GM21723 (cell line): ENCODE measurements at regions not wholly inside any gene's neighbourhood (a gene's known extent, or its start where the extent isn't known, plus 50 kb on each side); places are given as distances from the start of the nearest gene placed in this dataset.
"Not testable (repeated sequence)": the region's sequence is repeated elsewhere in the genome, so short reads cannot be mapped to it uniquely, and the experiment has no call there.

Experiments used
- ATAC-seq: cut with Tn5 transposase; IDR thresholded peaks from one replicate; pipeline ENCODE4 v1.9.1; 2021; ENCODE audit warnings: mild to moderate bottlenecking, moderate library complexity; ENCODE audit not compliant: unreplicated experiment

DNA sequence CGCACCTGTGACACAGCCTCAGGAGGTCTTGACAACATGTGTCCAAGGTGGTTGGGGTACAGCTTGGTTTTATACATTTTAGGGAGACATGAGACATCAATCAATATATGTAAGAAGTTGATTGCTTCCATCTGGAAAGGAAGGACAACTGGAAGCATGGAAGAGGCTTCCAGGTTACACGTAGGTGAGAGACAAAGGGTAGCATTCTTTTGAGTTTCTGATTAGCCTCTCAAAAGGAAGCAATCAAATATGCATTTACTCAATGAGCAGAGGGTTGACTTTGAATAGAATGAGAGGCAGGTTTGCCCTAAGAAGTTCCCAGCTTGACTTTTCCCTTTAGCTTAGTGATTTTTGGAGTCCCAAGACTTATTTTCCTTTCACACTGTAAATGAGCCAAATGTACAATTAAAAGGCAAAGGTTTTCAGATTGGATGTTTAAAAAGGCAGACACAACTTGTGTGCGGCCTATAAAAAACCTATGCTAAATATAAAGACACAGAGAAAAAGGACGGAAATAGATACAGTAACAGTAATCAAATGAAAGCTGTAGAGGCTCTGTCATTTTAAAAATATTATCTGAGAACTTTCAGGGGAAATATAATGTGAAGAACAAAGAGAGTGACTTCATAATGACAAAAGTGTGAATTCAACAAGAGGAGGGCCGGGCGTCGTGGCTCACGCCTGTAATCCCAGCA is 65.7 kb upstream of the LANCL2 start:
- ATAC-seq, result no peak

- no peak for ATAC-seq
Measured at GRCh38 chr7:55303220-55303619, 61.9 kb upstream of the LANCL2 start.

- no peak for ATAC-seq
Measured at GRCh38 chr7:55304018-55304762, 60.9 kb upstream of the LANCL2 start.

DNA sequence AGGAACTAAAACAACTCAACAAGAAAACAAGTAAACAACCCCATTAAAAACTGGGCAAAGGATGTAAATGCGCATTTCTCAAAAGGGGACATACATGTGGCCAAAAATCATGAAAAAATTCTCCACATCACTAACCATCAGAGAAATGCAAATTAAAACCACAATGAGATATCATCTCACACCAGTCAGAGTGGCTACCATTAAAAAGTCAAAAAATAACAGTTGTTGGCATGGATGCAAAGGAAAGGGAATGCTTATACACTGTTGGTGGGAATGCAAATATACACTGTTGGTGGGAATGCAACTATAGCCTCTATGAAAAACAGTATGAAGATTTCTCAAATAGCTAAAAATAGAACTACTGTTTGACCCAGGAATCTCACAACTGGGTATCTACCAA is 60.0 kb upstream of the LANCL2 start:
- no peak for ATAC-seq

GRCh38 chr7:55306331-55306730 is 58.8 kb upstream of the LANCL2 start:
- ATAC-seq, result no peak

DNA sequence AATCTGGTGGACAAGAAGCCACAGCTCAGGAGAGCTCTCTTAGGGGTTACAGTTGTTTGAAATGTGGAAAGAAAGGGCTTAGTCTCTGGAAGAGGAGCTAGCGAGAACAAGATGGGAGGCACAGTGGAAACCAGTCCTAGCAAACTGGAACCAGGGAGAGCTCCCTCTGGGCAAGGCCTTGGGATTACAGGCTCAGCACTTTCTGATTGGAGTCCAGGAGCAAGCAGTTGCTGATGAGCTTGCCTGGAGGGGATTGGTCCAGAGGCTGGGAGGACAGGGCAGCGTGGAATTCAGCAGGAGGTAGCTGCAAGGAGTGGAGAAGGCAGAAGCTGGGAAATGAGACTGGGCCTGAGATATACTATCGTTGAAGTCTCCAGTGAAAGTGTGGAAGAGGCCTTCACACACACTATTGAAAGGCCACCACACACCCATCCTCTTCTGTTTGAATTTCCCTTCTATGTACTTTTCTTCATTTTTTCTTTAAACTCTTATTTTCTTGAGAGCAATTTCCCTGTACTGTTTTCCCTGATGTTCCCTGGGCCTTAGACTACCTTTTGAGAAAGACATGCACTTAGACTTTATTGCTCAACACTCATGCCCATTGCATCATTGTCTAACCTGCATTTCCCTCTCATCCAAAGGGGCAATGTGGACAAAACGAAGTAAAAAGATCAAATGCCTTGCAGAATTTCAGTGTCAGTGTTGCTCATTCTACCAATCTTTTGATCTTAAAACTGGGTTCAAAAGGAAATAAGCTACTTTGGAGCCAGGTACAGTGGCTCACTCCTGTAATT is 57.8 kb upstream of the LANCL2 start:
- no peak for ATAC-seq

DNA sequence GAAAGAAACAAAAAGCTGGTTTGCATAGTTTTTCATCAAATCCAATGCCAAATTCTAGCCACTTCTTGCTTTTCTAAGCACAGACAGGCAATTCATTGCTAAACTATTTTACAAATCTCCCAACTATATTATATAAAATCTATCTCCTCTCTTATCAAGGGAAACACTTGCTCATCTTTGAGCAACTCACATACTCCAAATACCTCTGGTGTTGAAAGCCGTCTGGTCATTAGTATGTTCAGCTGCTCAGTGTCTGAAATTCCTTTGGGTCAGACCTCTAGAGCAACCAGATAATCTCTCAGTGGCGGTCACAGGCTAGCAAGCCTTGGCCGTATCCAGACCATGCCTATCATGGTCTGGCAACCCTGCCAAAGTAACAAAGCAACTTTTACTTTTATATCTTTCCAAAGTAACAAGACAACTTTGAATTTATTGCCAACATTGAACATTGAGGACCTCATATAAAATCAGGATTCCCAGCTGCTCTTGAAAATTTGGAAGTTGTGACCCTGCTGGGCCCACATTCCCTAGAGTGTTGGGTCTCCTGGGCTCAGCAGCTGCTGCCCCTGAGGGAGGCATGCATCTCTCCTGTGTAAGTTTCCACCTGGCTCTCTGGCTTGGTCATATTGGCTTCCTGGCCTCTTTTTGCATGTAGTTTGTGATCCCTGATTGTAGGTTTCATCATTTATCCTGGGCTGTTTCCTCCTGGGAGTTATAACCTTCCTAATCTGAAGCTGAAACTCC is 56.8 kb upstream of the LANCL2 start:
- ATAC-seq, result no peak

GRCh38 chr7:55309040-55309991 is 55.8 kb upstream of the LANCL2 start:
- peak; percentile 88 for ATAC-seq

GRCh38 chr7:55310287-55311025 is 54.7 kb upstream of the LANCL2 start:
- no peak for ATAC-seq

DNA sequence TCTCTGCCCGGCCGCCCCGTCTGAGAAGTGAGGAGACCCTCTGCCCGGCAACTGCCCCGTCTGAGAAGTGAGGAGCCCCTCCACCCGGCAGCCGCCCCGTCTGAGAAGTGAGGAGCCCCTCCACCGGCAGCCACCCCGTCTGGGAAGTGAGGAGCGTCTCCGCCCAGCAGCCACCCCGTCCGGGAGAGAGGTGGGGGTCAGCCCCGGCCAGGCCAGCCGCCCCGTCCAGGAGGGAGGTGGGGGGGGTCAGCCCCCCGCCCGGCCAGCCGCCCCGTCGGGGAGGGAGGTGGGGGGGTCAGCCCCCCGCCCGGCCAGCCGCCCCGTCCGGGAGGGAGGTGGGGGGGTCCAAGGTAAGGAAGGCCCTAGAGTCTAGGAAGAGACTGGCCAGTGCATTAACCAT is 53.2 kb upstream of the LANCL2 start:
- ATAC-seq, result not testable (repeated sequence)

GRCh38 chr7:55313671-55314070 is 51.5 kb upstream of the LANCL2 start:
- not testable (repeated sequence) for ATAC-seq

DNA sequence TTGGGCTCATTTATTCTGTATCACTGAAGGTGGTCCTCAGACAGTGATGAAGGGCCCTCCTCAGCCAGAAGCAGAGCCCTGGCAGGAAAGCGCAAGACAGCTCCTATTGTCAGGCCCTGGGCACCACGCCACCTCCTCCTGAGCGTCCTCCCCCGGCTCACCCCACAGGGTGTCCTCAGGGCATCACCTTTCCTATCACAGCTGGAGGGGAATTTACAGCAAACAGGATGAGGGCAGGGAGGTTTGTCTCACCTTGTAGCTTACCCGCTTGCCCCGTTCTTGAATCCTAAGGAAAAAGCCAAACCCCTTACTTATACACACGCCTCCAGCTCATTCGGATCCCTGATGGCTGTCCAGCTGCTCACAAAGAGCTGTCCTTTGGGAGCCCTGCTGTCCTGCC is 50.2 kb upstream of the LANCL2 start:
- ATAC-seq, result no peak
